ENCODE measurements at regions not wholly inside any gene's neighbourhood (a gene's known extent, or its start where the extent isn't known, plus 50 kb on each side); places are given as distances from the start of the nearest gene placed in this dataset.

DNA sequence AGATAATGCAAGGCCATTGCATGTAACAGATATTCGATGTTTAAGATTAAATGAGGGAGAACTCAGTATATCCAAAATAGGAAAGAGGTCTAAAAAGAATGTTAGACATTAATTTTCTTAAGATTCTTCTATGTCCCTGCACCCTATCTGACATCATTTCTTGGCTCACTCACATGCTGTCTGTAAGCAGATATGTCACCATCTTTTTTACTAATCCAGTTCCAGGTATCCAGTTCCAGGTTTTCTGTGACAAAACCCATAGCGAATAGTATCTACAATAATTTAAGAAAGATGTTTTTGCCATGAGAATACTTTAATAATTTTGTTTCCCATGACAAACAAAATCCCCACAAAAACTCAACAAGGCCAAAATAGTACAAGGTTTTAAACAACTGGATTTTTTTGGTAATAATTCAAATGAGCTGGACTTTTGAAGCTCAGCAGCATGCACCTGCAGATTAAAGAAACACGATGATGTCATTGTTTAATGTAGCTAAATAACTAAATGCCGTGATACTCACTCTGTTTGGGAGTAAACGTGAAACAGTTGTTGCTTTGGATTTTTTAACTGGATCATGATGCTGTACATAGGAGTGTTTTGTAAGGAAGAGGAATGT is 867.6 kb downstream of the EPHA3 start:
- H3K9me3 ChIP-seq (replicated peaks in 1 of 2; ENCODE audit: control insufficient read depth in 1 of 2, insufficient read depth in 1 of 2, low read length in 2 of 2): no peaks in the 10 kb centered on the region
- no peak overlapping the region for H3K4me3 ChIP-seq (replicated peaks in 1 of 3; ENCODE audit: low read depth in 2 of 3, low read length in 3 of 3)
- H2AFZ ChIP-seq (ENCODE audit: insufficient read depth, low read depth, low read length, poor library complexity, severe bottlenecking): no peak overlapping the region
- Mint-ChIP-seq H3K36me3 (no peaks in the 10 kb centered on the region), H3K9me3 (peaks cover 0 to 5% (median 3%) of the 10 kb centered on the region in 7 donors), H3K27me3 (ENCODE audit: low read depth in 3 of 3) (no peaks in the 10 kb centered on the region), H3K4me1 (no peaks in the 10 kb centered on the region), H3K27ac (no peak overlapping the region), H3K4me3 (no peak overlapping the region)
- H3K4me2 ChIP-seq (replicated peaks; ENCODE audit: extremely low read depth, low read length, poor library complexity, severe bottlenecking): no peak overlapping the region
- no peaks in the 10 kb centered on the region for H4K20me1 ChIP-seq (ENCODE audit: insufficient read depth, low read length)
- intact Hi-C loops (cut with micrococcal nuclease): no loop called here
- no peaks in the 10 kb centered on the region for H3K36me3 ChIP-seq (replicated peaks in 1 of 2; ENCODE audit: control insufficient read depth in 1 of 2, insufficient read depth in 2 of 2, low read length in 2 of 2)
- DNase-seq: no peak
- no peak overlapping the region for H3K27ac ChIP-seq (ENCODE audit: low read depth in 1 of 2, low read length in 2 of 2)
- H3K4me1 ChIP-seq (ENCODE audit: control insufficient read depth in 1 of 2, insufficient read depth in 2 of 2, low read length in 2 of 2): no peaks in the 10 kb centered on the region
- no CpG with 5 or more reads among the region's 5 CpGs for WGBS (ENCODE audit: insufficient coverage)
- no peaks in the 10 kb centered on the region for H3K79me2 ChIP-seq (ENCODE audit: insufficient read depth, low read length)
- no peak overlapping the region for H3K9ac ChIP-seq (ENCODE audit: insufficient read depth, low read length, poor library complexity, severe bottlenecking)
- TF ChIP-seq, protein P1, sequence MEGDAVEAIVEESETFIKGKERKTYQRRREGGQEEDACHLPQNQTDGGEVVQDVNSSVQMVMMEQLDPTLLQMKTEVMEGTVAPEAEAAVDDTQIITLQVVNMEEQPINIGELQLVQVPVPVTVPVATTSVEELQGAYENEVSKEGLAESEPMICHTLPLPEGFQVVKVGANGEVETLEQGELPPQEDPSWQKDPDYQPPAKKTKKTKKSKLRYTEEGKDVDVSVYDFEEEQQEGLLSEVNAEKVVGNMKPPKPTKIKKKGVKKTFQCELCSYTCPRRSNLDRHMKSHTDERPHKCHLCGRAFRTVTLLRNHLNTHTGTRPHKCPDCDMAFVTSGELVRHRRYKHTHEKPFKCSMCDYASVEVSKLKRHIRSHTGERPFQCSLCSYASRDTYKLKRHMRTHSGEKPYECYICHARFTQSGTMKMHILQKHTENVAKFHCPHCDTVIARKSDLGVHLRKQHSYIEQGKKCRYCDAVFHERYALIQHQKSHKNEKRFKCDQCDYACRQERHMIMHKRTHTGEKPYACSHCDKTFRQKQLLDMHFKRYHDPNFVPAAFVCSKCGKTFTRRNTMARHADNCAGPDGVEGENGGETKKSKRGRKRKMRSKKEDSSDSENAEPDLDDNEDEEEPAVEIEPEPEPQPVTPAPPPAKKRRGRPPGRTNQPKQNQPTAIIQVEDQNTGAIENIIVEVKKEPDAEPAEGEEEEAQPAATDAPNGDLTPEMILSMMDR (IDR thresholded peaks at IDR 0.05): no peak
- no peaks in the 10 kb centered on the region for H3K27me3 ChIP-seq (ENCODE audit: control insufficient read depth in 2 of 2, insufficient read depth in 2 of 2, low read length in 2 of 2)

DNA sequence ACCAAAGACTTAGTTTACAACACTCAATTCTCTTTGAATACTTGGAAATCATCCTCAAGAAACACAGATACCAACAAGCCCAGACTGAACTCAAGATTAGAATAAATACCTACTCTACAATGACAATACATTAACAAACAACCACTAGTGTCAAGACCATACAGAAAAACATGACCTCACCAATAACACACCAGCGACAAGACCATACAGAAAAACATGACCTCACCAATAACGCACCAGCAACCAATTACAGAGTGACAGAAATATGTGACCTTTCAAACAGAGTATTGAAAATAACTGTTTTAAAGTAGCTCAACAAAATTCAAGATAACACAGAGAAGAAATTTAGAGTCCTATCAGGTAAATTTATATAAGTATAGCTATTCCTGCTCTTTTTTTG is 876.0 kb downstream of the EPHA3 start:
- Mint-ChIP-seq H3K4me1 (no peaks in the 10 kb centered on the region), H3K27ac (no peak overlapping the region), H3K4me3 (no peak overlapping the region), H3K9me3 (peaks cover 4 to 13% (median 6%) of the 10 kb centered on the region in 7 donors), H3K27me3 (ENCODE audit: low read depth in 3 of 3) (no peaks in the 10 kb centered on the region), H3K36me3 (no peaks in the 10 kb centered on the region)
- no peaks in the 10 kb centered on the region for H3K4me1 ChIP-seq (ENCODE audit: control insufficient read depth in 1 of 2, insufficient read depth in 2 of 2, low read length in 2 of 2)
- H3K9me3 ChIP-seq (replicated peaks in 1 of 2; ENCODE audit: control insufficient read depth in 1 of 2, insufficient read depth in 1 of 2, low read length in 2 of 2): peaks cover 0 to 4% of the 10 kb centered on the region in 2 donors
- TF ChIP-seq, protein P1 (IDR thresholded peaks at IDR 0.05): no peak
- intact Hi-C loops (cut with micrococcal nuclease): no loop called here
- WGBS (ENCODE audit: insufficient coverage): 100% methylated on average over 1 of the region's 2 CpGs
- no peak for DNase-seq
- H3K79me2 ChIP-seq (ENCODE audit: insufficient read depth, low read length): no peaks in the 10 kb centered on the region
- H3K4me2 ChIP-seq (replicated peaks; ENCODE audit: extremely low read depth, low read length, poor library complexity, severe bottlenecking): no peak overlapping the region
- no peak overlapping the region for H3K9ac ChIP-seq (ENCODE audit: insufficient read depth, low read length, poor library complexity, severe bottlenecking)
- H3K27me3 ChIP-seq (ENCODE audit: control insufficient read depth in 2 of 2, insufficient read depth in 2 of 2, low read length in 2 of 2): no peaks in the 10 kb centered on the region
- no peaks in the 10 kb centered on the region for H3K36me3 ChIP-seq (replicated peaks in 1 of 2; ENCODE audit: control insufficient read depth in 1 of 2, insufficient read depth in 2 of 2, low read length in 2 of 2)
- H3K4me3 ChIP-seq (replicated peaks in 1 of 3; ENCODE audit: low read depth in 2 of 3, low read length in 3 of 3): no peak overlapping the region
- no peak overlapping the region for H2AFZ ChIP-seq (ENCODE audit: insufficient read depth, low read depth, low read length, poor library complexity, severe bottlenecking)
- no peaks in the 10 kb centered on the region for H4K20me1 ChIP-seq (ENCODE audit: insufficient read depth, low read length)
- H3K27ac ChIP-seq (ENCODE audit: low read depth in 1 of 2, low read length in 2 of 2): no peak overlapping the region
